Glutamatergic neuron (in vitro differentiated cells): ENCODE measurements at regions not wholly inside any gene's neighbourhood (a gene's known extent, or its start where the extent isn't known, plus 50 kb on each side); places are given as distances from the start of the nearest gene placed in this dataset.

Experiments
- DNase-seq: peaks from one replicate; pipeline ENCODE4 v3.0.0; 2022
- H3K27ac Mint-ChIP-seq: one replicate; pipeline ENCODE4 v1.8.0; 2020; ENCODE audit warnings: mild to moderate bottlenecking, mixed read lengths, inconsistent platforms; ENCODE audit not compliant: unreplicated experiment
- H3K27me3 Mint-ChIP-seq: one replicate; pipeline ENCODE4 v1.8.0; 2020; ENCODE audit warnings: mild to moderate bottlenecking, moderate library complexity, mixed read lengths, inconsistent platforms; ENCODE audit not compliant: unreplicated experiment
- H3K36me3 Mint-ChIP-seq: one replicate; pipeline ENCODE4 v1.8.0; 2020; ENCODE audit warnings: mild to moderate bottlenecking, mixed read lengths, inconsistent platforms; ENCODE audit not compliant: unreplicated experiment
- H3K4me1 Mint-ChIP-seq: one replicate; pipeline ENCODE4 v1.8.0; 2020; ENCODE audit warnings: mild to moderate bottlenecking, low read depth, mixed read lengths, inconsistent platforms; ENCODE audit not compliant: unreplicated experiment
- H3K4me3 Mint-ChIP-seq: one replicate; pipeline ENCODE4 v1.8.0; 2020; ENCODE audit warnings: mild to moderate bottlenecking, mixed read lengths, inconsistent platforms; ENCODE audit not compliant: unreplicated experiment
- H3K9me3 Mint-ChIP-seq: one replicate; pipeline ENCODE4 v1.8.0; 2020; ENCODE audit warnings: mild to moderate bottlenecking, moderate library complexity, mixed read lengths, inconsistent platforms; ENCODE audit not compliant: unreplicated experiment
- CTCF ChIP-seq: fragments of 200-600 bp; sonication (generic); IDR thresholded peaks from one replicate; pipeline ENCODE4 v1.5.0; 2021; ENCODE audit not compliant: partially characterized antibody, unreplicated experiment

DNA sequence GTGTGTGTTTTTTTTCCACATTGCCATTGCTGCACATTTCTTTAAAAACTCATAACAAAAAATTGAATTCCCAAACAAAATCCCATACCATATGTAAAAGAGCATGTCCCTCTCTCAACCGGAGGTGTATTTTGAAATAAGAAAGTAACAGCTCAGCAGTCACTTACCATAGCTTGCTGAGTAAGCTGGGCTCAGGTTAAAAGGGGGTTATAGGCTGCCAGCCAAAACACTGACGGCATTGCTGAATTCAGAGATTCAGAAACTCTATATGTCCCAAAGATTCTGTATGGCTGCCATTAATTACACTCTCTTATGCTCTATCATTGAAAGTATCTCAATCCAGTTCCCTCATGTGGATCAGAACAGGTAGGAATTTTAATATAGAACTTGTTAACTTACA lies 276.0 kb downstream of the FOXG1 start:
- DNase-seq, result no peak
- Mint-ChIP-seq H3K27ac (no peak overlapping the region), H3K4me3 (no peak overlapping the region), H3K27me3 (no peaks in the 10 kb centered on the region), H3K9me3 (no peaks in the 10 kb centered on the region), H3K4me1 (peaks cover 3% of the 10 kb centered on the region), H3K36me3 (no peaks in the 10 kb centered on the region)
- no peak for TF ChIP-seq CTCF

- no peaks in the 10 kb centered on the region for H3K36me3 Mint-ChIP-seq
- H3K27me3 Mint-ChIP-seq, result no peaks in the 10 kb centered on the region
- peaks cover 3% of the 10 kb centered on the region for H3K4me1 Mint-ChIP-seq
- DNase-seq, result no peak
- H3K27ac Mint-ChIP-seq, result no peak overlapping the region
- TF ChIP-seq CTCF, result no peak
- no peak overlapping the region for H3K4me3 Mint-ChIP-seq
- no peaks in the 10 kb centered on the region for H3K9me3 Mint-ChIP-seq
Observed at GRCh38 chr14:29043737-29044136, 277.1 kb downstream of the FOXG1 start.

DNA sequence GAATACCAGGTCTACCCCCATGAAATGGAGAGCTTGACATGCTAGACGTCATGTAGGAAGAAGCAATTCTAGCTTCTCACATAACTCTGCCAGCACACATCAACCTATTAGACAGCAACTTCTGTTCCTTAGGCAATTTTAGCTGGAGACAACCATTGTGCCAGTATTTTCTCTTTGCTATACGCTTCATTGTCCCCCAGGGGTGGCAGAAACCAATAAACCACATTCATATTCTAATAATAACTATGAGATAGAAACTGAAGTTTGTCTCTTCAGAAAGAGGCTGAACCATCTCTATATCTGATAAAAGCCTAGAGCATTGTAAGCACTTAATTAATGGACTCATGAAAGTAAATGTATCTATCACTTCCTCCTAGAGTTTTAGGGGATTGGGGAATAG lies 278.6 kb downstream of the FOXG1 start:
- TF ChIP-seq CTCF, result no peak
- H3K27me3 Mint-ChIP-seq, result no peaks in the 10 kb centered on the region
- no peaks in the 10 kb centered on the region for H3K36me3 Mint-ChIP-seq
- no peaks in the 10 kb centered on the region for H3K4me1 Mint-ChIP-seq
- H3K9me3 Mint-ChIP-seq, result no peaks in the 10 kb centered on the region
- no peak overlapping the region for H3K4me3 Mint-ChIP-seq
- no peak for DNase-seq
- H3K27ac Mint-ChIP-seq, result no peak overlapping the region

DNA sequence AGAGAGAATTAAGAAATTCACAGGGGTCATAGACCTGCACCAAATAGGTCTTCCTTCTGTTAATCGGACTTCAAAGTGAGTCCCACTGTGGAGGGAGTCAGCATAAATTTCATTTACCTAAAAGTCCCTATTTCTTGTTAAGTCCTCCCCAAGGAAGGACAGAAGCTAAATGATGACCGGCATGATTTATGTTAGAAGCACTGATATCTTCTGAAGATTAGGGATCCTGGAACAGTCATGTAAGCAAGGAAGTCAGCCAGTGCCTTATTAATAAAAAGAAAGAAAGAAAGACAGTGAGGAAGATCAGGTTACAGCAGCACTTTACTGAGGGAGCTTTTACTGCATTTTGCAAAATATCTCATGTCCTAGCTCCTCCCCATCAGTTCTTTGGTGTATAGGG lies 287.5 kb downstream of the FOXG1 start:
- Mint-ChIP-seq H3K4me3 (no peak overlapping the region), H3K4me1 (peaks cover 1% of the 10 kb centered on the region)
- DNase-seq, result no peak

DNA sequence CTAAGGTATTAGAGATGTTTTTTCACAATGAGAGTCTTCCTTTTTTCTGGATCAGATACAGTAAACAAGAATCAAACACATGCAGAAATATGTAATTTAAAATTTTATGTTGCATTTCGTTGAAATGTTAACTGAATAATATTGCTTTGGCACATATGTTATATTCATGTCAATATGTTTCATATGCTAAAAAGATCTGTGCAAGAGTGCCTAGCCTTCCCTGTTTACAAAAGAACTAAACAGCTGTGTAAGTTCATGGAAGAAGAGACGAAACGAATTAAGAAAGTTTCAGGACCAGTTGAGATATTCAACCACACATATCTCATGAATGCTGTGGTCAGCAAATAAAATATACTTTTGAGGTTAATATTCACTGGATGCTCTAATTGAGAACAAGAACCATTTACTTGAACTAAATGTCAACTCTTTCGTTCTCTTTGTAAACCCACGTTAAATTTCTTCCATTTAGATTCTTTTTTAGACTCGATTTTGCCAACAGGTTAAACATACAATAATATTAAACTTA lies 289.5 kb downstream of the FOXG1 start:
- Mint-ChIP-seq H3K27ac (no peak overlapping the region), H3K4me3 (no peak overlapping the region), H3K4me1 (peaks cover 1% of the 10 kb centered on the region), H3K9me3 (no peaks in the 10 kb centered on the region), H3K36me3 (no peaks in the 10 kb centered on the region), H3K27me3 (no peaks in the 10 kb centered on the region)
- DNase-seq, result no peak
- no peak for TF ChIP-seq CTCF

More for the DNA sequence above, 287.5 kb downstream of the FOXG1 start:
- H3K9me3 Mint-ChIP-seq, result no peaks in the 10 kb centered on the region
- no peaks in the 10 kb centered on the region for H3K36me3 Mint-ChIP-seq
- H3K27me3 Mint-ChIP-seq, result no peaks in the 10 kb centered on the region
- no peak overlapping the region for H3K27ac Mint-ChIP-seq
- no peak for TF ChIP-seq CTCF
